Activated gamma-delta T cell treated with anti-CD3 and anti-CD28 coated beads, Interleukin-2, amount 50 U/mL, for 16 hours (primary cell): ENCODE measurements at regions not wholly inside any gene's neighbourhood (a gene's known extent, or its start where the extent isn't known, plus 50 kb on each side); places are given as distances from the start of the nearest gene placed in this dataset.

Source experiments
- DNase-seq: peaks from one replicate; pipeline ENCODE4 v3.0.0-alpha.2; 2020; ENCODE audit warnings: low read depth

- DNase-seq: no peak
Observed at GRCh38 chr16:66137853-66138252, 228.6 kb upstream of the CDH5 start.

GRCh38 chr16:66136841-66137240 lies 229.7 kb upstream of the CDH5 start:
- no peak for DNase-seq

GRCh38 chr16:66135838-66136237 lies 230.7 kb upstream of the CDH5 start:
- DNase-seq: no peak

GRCh38 chr16:66135421-66135831 lies 231.1 kb upstream of the CDH5 start:
- DNase-seq: no peak

- no peak for DNase-seq
Observed at GRCh38 chr16:66134875-66135274, 231.6 kb upstream of the CDH5 start.

GRCh38 chr16:66133643-66134338 lies 232.7 kb upstream of the CDH5 start:
- DNase-seq: no peak

- no peak for DNase-seq
Observed at GRCh38 chr16:66131895-66132294, 234.6 kb upstream of the CDH5 start.

GRCh38 chr16:66131156-66131807 lies 235.2 kb upstream of the CDH5 start:
- no peak for DNase-seq

- no peak for DNase-seq
Observed at GRCh38 chr16:66130296-66130905, 236.1 kb upstream of the CDH5 start.

- no peak for DNase-seq
Observed at GRCh38 chr16:66129196-66129595, 237.3 kb upstream of the CDH5 start.

GRCh38 chr16:66128371-66128770 lies 238.1 kb upstream of the CDH5 start:
- DNase-seq: no peak

GRCh38 chr16:66127459-66128370 lies 238.8 kb upstream of the CDH5 start:
- no peak for DNase-seq

- DNase-seq: no peak
Observed at GRCh38 chr16:66121466-66121865, 245.0 kb upstream of the CDH5 start.

GRCh38 chr16:66120656-66121055 lies 245.8 kb upstream of the CDH5 start:
- DNase-seq: no peak

- no peak for DNase-seq
Observed at GRCh38 chr16:66116163-66117002, 250.1 kb upstream of the CDH5 start.

- no peak for DNase-seq
Observed at GRCh38 chr16:66115373-66115772, 251.1 kb upstream of the CDH5 start.

GRCh38 chr16:66113223-66113622 lies 253.3 kb upstream of the CDH5 start:
- DNase-seq: no peak

- DNase-seq: no peak
Observed at GRCh38 chr16:66109677-66110076, 256.8 kb upstream of the CDH5 start.

GRCh38 chr16:66107661-66108060 lies 258.8 kb upstream of the CDH5 start:
- DNase-seq: no peak

GRCh38 chr16:66103211-66103610 lies 263.3 kb upstream of the CDH5 start:
- DNase-seq: no peak

GRCh38 chr16:66099306-66099705 lies 267.2 kb upstream of the CDH5 start:
- no peak for DNase-seq
